ENCODE measurements at regions not wholly inside any gene's neighbourhood (a gene's known extent, or its start where the extent isn't known, plus 50 kb on each side); places are given as distances from the start of the nearest gene placed in this dataset.
"Not testable (repeated sequence)": the region's sequence is repeated elsewhere in the genome, so short reads cannot be mapped to it uniquely, and the experiment has no call there.

- not testable (repeated sequence) for TF ChIP-seq CTCF (conservative IDR thresholded peaks at IDR 0.05; ENCODE audit: low read depth, low read length); EZH2phosphoT487 (IDR thresholded peaks at IDR 0.05; ENCODE audit: borderline replicate concordance, low read length); EZH2 (IDR thresholded peaks at IDR 0.05; ENCODE audit: low read length, unreplicated experiment)
Observed at GRCh38 chr4:123005126-123005525, 82.7 kb upstream of the NUDT6 start.
